NB4 (cell line): ENCODE measurements at regions not wholly inside any gene's neighbourhood (a gene's known extent, or its start where the extent isn't known, plus 50 kb on each side); places are given as distances from the start of the nearest gene placed in this dataset.

ENCODE experiments used
- MYC ChIP-seq: IDR thresholded peaks from 2 replicates; pipeline ENCODE4 v1.6.1; 2011; ENCODE audit warnings: low read depth, low read length
- POLR2A ChIP-seq: IDR thresholded peaks from 2 replicates; pipeline ENCODE4 v1.6.1; 2011; ENCODE audit warnings: mild to moderate bottlenecking; ENCODE audit not compliant: insufficient read length; ENCODE audit errors: extremely low read depth
- TF ChIP-seq, protein P1 (sequence below): IDR thresholded peaks from one replicate; pipeline ENCODE4 v1.5.1; 2012; ENCODE audit warnings: low read depth, low read length
- TF ChIP-seq, protein P2 (sequence below): IDR thresholded peaks from 2 replicates; pipeline ENCODE4 v1.6.1; 2011; ENCODE audit warnings: low read depth, low read length

DNA sequence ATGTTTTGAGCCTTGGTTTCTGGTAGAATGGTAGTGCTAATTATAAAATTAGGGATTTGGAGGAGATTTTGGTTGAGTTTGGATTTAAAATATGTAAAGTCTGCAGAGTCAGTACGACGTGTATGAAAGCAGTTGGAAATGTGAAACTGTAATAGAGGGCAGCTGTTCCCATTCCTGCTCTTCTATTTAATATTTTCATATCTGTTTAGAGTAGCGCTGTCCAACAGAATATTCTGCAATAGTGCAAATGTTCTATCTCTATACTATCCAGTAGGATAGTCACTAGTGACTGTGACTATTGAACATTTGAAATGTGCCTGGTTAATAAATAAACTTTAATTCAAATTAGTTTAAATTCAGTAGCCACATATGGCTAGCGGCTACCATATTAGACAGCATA lies 443.4 kb upstream of the SOX9 start:
- TF ChIP-seq POLR2A: no peak
- TF ChIP-seq, protein P1, sequence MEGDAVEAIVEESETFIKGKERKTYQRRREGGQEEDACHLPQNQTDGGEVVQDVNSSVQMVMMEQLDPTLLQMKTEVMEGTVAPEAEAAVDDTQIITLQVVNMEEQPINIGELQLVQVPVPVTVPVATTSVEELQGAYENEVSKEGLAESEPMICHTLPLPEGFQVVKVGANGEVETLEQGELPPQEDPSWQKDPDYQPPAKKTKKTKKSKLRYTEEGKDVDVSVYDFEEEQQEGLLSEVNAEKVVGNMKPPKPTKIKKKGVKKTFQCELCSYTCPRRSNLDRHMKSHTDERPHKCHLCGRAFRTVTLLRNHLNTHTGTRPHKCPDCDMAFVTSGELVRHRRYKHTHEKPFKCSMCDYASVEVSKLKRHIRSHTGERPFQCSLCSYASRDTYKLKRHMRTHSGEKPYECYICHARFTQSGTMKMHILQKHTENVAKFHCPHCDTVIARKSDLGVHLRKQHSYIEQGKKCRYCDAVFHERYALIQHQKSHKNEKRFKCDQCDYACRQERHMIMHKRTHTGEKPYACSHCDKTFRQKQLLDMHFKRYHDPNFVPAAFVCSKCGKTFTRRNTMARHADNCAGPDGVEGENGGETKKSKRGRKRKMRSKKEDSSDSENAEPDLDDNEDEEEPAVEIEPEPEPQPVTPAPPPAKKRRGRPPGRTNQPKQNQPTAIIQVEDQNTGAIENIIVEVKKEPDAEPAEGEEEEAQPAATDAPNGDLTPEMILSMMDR: no peak
- TF ChIP-seq, protein P2, sequence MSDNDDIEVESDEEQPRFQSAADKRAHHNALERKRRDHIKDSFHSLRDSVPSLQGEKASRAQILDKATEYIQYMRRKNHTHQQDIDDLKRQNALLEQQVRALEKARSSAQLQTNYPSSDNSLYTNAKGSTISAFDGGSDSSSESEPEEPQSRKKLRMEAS: no peak
- no peak for TF ChIP-seq MYC
